Fibroblast of pulmonary artery (primary cell): ENCODE measurements at regions not wholly inside any gene's neighbourhood (a gene's known extent, or its start where the extent isn't known, plus 50 kb on each side); places are given as distances from the start of the nearest gene placed in this dataset.

Experiments used
- DNase-seq: peaks from one replicate; pipeline ENCODE4 v3.0.0-alpha.2; 2010; ENCODE audit warnings: low read depth
- H3K4me3 ChIP-seq: replicated peaks from 2 replicates; pipeline ENCODE4 v1.5.1; 2011; ENCODE audit warnings: low read depth, mild to moderate bottlenecking, control low read depth, low read length, moderate library complexity
- TF ChIP-seq, protein P1 (sequence below): IDR thresholded peaks from 2 replicates; pipeline ENCODE4 v1.5.1; 2011; ENCODE audit warnings: mild to moderate bottlenecking, control low read depth, low read length, inconsistent platforms; ENCODE audit errors: missing control alignments

- no peak overlapping the region for H3K4me3 ChIP-seq
- DNase-seq: no peak
- TF ChIP-seq, protein P1, sequence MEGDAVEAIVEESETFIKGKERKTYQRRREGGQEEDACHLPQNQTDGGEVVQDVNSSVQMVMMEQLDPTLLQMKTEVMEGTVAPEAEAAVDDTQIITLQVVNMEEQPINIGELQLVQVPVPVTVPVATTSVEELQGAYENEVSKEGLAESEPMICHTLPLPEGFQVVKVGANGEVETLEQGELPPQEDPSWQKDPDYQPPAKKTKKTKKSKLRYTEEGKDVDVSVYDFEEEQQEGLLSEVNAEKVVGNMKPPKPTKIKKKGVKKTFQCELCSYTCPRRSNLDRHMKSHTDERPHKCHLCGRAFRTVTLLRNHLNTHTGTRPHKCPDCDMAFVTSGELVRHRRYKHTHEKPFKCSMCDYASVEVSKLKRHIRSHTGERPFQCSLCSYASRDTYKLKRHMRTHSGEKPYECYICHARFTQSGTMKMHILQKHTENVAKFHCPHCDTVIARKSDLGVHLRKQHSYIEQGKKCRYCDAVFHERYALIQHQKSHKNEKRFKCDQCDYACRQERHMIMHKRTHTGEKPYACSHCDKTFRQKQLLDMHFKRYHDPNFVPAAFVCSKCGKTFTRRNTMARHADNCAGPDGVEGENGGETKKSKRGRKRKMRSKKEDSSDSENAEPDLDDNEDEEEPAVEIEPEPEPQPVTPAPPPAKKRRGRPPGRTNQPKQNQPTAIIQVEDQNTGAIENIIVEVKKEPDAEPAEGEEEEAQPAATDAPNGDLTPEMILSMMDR: no peak
These were observed 52.8 kb upstream of the VWDE start for GRCh38 chr7:12456506-12456905.

DNA sequence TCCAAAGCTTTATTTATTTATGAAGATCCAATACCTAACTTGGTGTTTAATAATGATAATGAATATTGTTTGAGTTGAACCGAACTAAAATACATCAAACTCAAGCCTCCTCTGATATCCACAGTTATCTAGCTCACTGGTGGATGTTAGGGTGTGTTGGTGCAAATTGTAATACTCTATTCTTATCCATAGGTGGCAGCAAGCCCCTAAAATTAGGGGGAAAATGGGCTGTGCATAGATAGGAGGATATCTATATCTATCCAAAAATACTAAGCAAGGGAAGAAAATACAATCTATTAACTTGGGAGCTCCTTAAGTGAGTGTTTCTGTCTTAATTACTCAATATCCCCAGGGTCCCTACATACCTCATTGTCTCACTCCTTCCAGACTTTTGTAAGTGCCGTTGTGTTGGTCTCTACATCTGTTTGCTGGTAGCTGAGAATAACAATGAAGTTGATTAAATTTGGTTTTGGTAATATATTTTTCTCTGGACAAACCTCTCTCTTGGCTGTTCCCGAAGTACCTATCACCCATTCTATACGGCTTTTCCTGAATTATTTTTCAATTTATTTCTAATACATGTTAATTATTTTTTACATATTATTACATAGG, 55.0 kb upstream of the VWDE start:
- TF ChIP-seq, protein P1: peak; percentile 79
- DNase-seq: peak; percentile 58

GRCh38 chr7:12467837-12468236, 64.2 kb upstream of the VWDE start:
- TF ChIP-seq, protein P1: no peak
- DNase-seq: no peak
- no peak overlapping the region for H3K4me3 ChIP-seq

More for the DNA sequence above, 55.0 kb upstream of the VWDE start:
- no peak overlapping the region for H3K4me3 ChIP-seq

DNA sequence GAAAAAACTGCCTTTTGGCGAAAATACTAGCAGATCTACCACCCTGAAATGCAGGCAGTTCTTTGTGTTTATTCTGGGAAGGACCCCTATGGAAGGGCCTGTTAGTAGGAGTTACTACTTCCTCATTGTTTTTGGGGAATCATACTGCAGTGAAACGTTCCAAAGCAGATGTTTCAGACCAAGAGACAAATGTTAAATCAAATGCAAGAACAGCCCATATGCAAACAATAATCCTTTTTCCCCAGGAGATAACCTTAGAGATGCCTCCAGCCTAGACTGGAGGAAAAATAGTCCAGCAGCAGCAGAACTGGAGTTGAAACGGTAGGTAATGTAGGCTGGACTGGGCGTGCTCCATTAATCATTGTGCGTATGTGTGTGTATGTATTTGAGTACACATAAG, 65.9 kb upstream of the VWDE start:
- TF ChIP-seq, protein P1: no peak
- no peak overlapping the region for H3K4me3 ChIP-seq
- DNase-seq: no peak

- no peak overlapping the region for H3K4me3 ChIP-seq
- TF ChIP-seq, protein P1: no peak
- DNase-seq: no peak
These were observed 67.3 kb upstream of the VWDE start for GRCh38 chr7:12470930-12471329.

DNA sequence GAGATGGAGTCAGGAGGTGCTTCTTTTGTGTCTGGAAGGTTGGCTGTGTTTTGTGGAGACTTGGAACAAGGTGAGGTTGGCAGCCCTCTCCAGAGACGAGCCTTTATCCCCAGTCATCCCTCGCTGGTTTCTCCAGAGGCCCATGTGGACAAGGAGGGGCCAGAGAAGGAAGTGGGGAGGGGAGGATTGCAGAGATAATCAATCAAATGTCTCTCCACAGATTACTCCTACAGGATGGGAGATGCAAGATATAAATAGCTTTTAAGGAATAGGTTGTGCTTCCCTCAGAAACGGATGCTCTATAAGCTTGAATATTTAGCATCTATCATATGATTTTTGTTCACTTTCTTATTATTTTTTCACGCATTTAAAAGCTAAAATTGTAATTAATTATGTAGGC, 70.4 kb upstream of the VWDE start:
- no peak overlapping the region for H3K4me3 ChIP-seq
- TF ChIP-seq, protein P1: no peak
- no peak for DNase-seq

GRCh38 chr7:12475362-12476063, 71.8 kb upstream of the VWDE start:
- peak; percentile 58 for DNase-seq
- no peak overlapping the region for H3K4me3 ChIP-seq
- TF ChIP-seq, protein P1: no peak
